ENCODE measurements at regions not wholly inside any gene's neighbourhood (a gene's known extent, or its start where the extent isn't known, plus 50 kb on each side); places are given as distances from the start of the nearest gene placed in this dataset.

DNA sequence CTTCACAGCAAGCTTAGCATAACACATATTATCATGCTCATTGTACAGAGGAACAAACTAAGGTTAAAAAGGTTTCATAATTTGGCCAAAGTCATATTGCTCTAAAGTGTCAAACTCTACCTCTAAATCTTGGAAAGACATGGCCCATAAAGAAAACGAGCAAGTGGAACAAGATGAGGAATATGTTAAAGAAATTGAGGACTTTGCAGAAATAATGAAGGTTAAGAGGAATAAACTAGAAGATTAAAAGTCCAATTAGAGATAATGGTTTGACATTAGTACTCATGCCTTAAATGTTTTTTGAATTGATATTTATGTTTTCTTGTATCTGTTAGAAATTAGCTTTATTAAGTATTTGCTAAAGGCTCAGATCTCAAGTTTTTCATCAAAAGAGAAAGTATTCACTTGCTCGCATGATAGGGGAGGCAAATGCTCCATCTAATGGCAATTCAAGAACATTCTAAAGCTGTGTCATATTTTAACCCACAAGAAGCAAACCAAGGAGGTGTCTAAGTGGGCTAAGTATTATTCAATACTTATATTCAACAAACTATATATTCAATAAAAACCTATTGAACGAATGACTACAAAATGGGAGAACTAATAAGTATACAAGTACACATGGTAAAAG, 192.9 kb upstream of the SPTLC3 start:
- TF ChIP-seq, protein P1, sequence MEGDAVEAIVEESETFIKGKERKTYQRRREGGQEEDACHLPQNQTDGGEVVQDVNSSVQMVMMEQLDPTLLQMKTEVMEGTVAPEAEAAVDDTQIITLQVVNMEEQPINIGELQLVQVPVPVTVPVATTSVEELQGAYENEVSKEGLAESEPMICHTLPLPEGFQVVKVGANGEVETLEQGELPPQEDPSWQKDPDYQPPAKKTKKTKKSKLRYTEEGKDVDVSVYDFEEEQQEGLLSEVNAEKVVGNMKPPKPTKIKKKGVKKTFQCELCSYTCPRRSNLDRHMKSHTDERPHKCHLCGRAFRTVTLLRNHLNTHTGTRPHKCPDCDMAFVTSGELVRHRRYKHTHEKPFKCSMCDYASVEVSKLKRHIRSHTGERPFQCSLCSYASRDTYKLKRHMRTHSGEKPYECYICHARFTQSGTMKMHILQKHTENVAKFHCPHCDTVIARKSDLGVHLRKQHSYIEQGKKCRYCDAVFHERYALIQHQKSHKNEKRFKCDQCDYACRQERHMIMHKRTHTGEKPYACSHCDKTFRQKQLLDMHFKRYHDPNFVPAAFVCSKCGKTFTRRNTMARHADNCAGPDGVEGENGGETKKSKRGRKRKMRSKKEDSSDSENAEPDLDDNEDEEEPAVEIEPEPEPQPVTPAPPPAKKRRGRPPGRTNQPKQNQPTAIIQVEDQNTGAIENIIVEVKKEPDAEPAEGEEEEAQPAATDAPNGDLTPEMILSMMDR (IDR thresholded peaks at IDR 0.05) = no peak
- H3K4me3 ChIP-seq = no peak overlapping the region
- H3K27ac ChIP-seq = no peak overlapping the region
- H3K27me3 ChIP-seq = no peaks in the 10 kb centered on the region
- no peaks in the 10 kb centered on the region for H3K36me3 ChIP-seq
- DNase-seq = no peak
- intact Hi-C loops (cut with DNase I) = no loop called here
- H3K4me1 ChIP-seq = no peaks in the 10 kb centered on the region
- H3K9ac ChIP-seq (ENCODE audit: low read depth in 2 of 2, low read length in 2 of 2) = no peak overlapping the region
- no peaks in the 10 kb centered on the region for H3K9me3 ChIP-seq

DNA sequence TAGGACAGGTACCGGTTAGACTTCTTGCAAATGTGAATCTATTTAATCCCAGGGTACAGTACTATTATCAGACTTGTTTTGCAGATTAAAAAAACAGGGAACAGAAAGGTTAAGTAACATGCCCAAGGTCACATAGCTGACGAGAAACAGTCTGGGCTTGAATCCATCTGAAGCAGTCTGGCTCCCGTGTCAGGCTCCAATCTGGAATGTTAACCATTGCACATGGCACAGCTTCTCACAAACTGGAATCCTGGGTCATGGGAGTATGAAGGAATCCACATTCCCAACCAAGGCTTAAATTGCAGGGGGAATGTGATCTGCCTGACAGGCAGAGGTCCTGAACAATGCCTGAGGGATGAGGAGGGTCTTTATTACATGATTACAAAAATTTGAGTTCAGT, 187.5 kb upstream of the SPTLC3 start:
- no peaks in the 10 kb centered on the region for H3K4me1 ChIP-seq
- no peak overlapping the region for H3K27ac ChIP-seq
- no peaks in the 10 kb centered on the region for H3K9me3 ChIP-seq
- no peak overlapping the region for H3K9ac ChIP-seq (ENCODE audit: low read depth in 2 of 2, low read length in 2 of 2)
- no peaks in the 10 kb centered on the region for H3K36me3 ChIP-seq
- intact Hi-C loops (cut with DNase I) = no loop called here
- H3K27me3 ChIP-seq = no peaks in the 10 kb centered on the region
- TF ChIP-seq, protein P1 (IDR thresholded peaks at IDR 0.05) = no peak
- DNase-seq = no peak
- no peak overlapping the region for H3K4me3 ChIP-seq

DNA sequence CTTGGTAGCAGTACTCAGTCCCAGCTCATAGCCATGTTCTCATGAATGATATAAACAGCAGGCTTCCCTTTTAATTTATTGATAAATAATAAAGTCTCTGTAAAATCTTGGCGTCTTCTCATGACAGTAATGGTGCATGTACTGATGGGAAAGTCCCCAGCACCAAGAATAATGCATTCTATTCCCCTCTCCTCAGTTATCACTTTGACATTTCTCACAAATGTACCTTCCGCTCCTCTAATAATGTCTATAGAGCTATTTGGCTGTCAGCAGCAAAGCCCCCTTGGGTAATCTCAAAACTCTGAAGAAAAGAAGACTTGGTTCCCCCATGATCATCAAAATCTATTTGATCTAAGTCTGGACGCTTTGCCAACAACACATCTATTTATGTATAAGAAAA, 185.0 kb upstream of the SPTLC3 start:
- no peak for DNase-seq
- Histone ChIP-seq H3K4me1 (no peaks in the 10 kb centered on the region), H3K4me3 (no peak overlapping the region), H3K9ac (ENCODE audit: low read depth in 2 of 2, low read length in 2 of 2) (no peak overlapping the region), H3K36me3 (no peaks in the 10 kb centered on the region), H3K27me3 (no peaks in the 10 kb centered on the region), H3K9me3 (no peaks in the 10 kb centered on the region), H3K27ac (no peak overlapping the region)
- TF ChIP-seq, protein P1 (IDR thresholded peaks at IDR 0.05) = no peak
- intact Hi-C loops (cut with DNase I) = no loop called here

DNA sequence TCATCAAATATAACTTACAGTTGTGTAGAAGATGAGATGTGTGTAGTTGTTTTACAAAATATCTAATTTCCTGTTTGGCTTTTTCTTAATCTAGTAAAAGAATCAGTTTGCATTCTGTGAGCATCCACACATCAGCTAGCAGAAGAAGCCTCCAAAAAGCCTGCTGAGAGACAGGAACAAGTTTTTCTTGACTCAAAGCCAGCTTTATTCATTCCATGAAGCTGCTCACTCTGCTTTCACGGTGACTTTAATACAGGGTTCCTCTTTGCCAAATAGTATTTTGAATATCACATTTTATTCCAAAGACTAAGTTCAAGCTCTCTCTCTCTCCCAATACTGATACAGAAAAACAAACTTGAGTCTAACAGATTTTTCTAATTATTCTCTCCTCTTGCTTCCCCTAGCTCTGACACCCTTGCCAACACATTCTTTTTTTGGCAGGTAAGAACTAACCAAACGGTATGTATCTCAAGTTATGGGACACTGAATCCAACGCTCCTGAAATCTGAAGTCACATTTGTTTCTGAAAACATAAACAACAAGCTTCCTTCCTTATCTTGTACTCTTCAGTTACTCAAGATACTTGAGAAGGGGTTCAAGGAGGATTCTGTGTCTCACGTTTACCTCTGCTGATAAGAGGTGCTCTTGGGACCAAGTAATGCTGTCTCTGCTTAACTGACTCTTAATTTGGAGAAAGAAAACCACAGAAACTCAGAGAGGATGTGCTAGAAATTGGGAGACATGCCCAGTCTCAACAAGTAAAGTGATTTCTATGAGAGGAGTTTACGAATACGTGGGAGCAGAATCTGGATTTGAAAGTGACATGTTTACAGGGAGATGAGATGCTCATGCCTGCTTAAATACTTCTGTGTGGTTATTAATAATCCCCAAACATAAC, 184.2 kb upstream of the SPTLC3 start:
- intact Hi-C loops (cut with DNase I) = no loop called here
- H3K36me3 ChIP-seq = no peaks in the 10 kb centered on the region
- H3K4me3 ChIP-seq = no peak overlapping the region
- H3K27ac ChIP-seq = no peak overlapping the region
- TF ChIP-seq, protein P1 (IDR thresholded peaks at IDR 0.05) = no peak
- H3K9ac ChIP-seq (ENCODE audit: low read depth in 2 of 2, low read length in 2 of 2) = no peak overlapping the region
- H3K4me1 ChIP-seq = no peaks in the 10 kb centered on the region
- DNase-seq = no peak
- no peaks in the 10 kb centered on the region for H3K9me3 ChIP-seq
- H3K27me3 ChIP-seq = no peaks in the 10 kb centered on the region

DNA sequence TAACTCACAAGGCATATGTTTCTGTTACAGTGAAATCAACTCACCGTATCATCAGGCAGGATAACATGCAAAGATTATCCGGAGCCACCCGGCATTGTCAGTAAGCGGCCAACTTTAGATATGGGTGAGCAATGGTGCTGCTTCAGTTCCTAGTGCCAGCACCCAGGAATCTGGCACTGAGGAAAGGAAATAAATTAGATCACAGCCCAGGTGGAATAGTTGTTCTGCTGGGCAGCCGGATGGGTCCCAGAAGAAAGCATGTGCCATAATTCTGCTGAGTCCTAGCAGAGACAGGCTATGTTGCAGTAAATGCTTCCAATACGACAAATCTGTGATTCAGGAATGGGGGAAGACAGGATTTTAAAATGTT, 183.6 kb upstream of the SPTLC3 start:
- DNase-seq = no peak
- H3K4me3 ChIP-seq = no peak overlapping the region
- H3K27me3 ChIP-seq = no peaks in the 10 kb centered on the region
- H3K36me3 ChIP-seq = no peaks in the 10 kb centered on the region
- H3K4me1 ChIP-seq = no peaks in the 10 kb centered on the region
- TF ChIP-seq, protein P1 (IDR thresholded peaks at IDR 0.05) = no peak
- no peaks in the 10 kb centered on the region for H3K9me3 ChIP-seq
- intact Hi-C loops (cut with DNase I) = no loop called here
- H3K9ac ChIP-seq (ENCODE audit: low read depth in 2 of 2, low read length in 2 of 2) = no peak overlapping the region
- H3K27ac ChIP-seq = no peak overlapping the region
